Heart right ventricle (tissue), 16 donors: ENCODE measurements at regions not wholly inside any gene's neighbourhood (a gene's known extent, or its start where the extent isn't known, plus 50 kb on each side); places are given as distances from the start of the nearest gene placed in this dataset.

Experiments used
- ATAC-seq, 8 donors: fragments of 200-7000 bp; cut with Tn5 transposase; one replicate each; pipeline ENCODE4 v1.9.1; 2020; ENCODE audit warnings: mild to moderate bottlenecking in 8 of 8, moderate library complexity in 8 of 8, moderate number of reproducible peaks in 1 of 8
- DNase-seq, 2 donors: peaks; one replicate each; pipeline ENCODE4 v3.0.0-alpha.2; 2020
- H3K27ac ChIP-seq, 10 donors: fragments of 200-600 bp; sonication (generic) in 2 of 10; one replicate each; pipeline versions ENCODE4 v1.5.0 to v1.8.0; 2020 to 2022; ENCODE audit warnings: mild to moderate bottlenecking in 3 of 10
- H3K27me3 ChIP-seq, 7 donors: fragments of 200-600 bp; one replicate each; pipeline ENCODE4 v1.8.0; 2021 to 2022; ENCODE audit warnings: mild to moderate bottlenecking in 2 of 7
- H3K36me3 ChIP-seq, 9 donors: fragments of 200-600 bp; sonication (generic) in 1 of 9; one replicate each; pipeline versions ENCODE4 v1.5.0 to v1.8.0; 2020 to 2022; ENCODE audit warnings: mild to moderate bottlenecking in 2 of 9
- H3K4me1 ChIP-seq, 9 donors: fragments of 200-600 bp; sonication (generic) in 1 of 9; one replicate each; pipeline versions ENCODE4 v1.5.0 to v1.8.0; 2020 to 2022; ENCODE audit warnings: mild to moderate bottlenecking in 4 of 9
- H3K4me3 ChIP-seq, 10 donors: fragments of 200-600 bp; sonication (generic) in 2 of 10; one replicate each; pipeline versions ENCODE4 v1.5.0 to v1.8.0; 2020 to 2022; ENCODE audit warnings: mild to moderate bottlenecking in 7 of 10, moderate library complexity in 2 of 10
- H3K9me3 ChIP-seq, 11 donors: fragments of 200-600 bp in 10 of 11; sonication (generic) in 2 of 11; one replicate each; pipeline versions ENCODE4 v1.5.0 to v1.8.0; 2013 to 2022; ENCODE audit warnings: mild to moderate bottlenecking in 2 of 11, control low read depth in 1 of 11, moderate library complexity in 1 of 11
- CTCF ChIP-seq, 9 donors: fragments of 200-600 bp; sonication (generic) in 2 of 9; IDR thresholded peaks; one replicate each; pipeline versions ENCODE4 v1.5.0 to v1.8.0; 2021 to 2022; ENCODE audit warnings: antibody characterized with exemption in 9 of 9, mild to moderate bottlenecking in 5 of 9, moderate library complexity in 1 of 9
- WGBS, 2 donors: extraction: QIAGEN DNeasy Blood & Tissue Kit; methylation state at CpG; one replicate each; pipeline ENCODE4 v1.1.7; 2013; ENCODE audit warnings: inconsistent platforms in 1 of 2; 5-methylcytosine and 5-hydroxymethylcytosine counted together
- intact Hi-C, 10 donors: fragments of 100-400 bp; cut with DNase I; formaldehyde crosslinking; loops; one replicate each; pipeline versions ENCODE4 v1.11.1 to v1.14.2; 2022
- donor health status: Arrhythmogenic right ventricular cardiomyopathy.
- donor health status: ischemic (EF 13 %, LVEDD 7.1; RV severe dilation, severe dysfunction).
- donor health status: healthy with polysubstance abuse.
- donor health status: DM: no; HTN: yes; CAD: no.
- donor health status: DM: no; HTN: no; CAD: no.
- donor health status: ischemic (EF 25% LVEDD 6.9; RV normal size, moderate dysfunction).
- donor health status: ischemic (EF 25% LVEDD 5.7; RV mildly dilated, moderate dysfunction).
- donor health status: healthy.
- donor health status: DM: yes; HTN: yes; CAD: no.
- donor health status: Ischemic cardiomyopathy.
- donor health status: ischemic (EF 35%, LVEDD 5.7; RV mildly dilated, moderate dysfunction).
- donor health status: nonischemic (EF 11% LVEDD 7.7; RV severe dilation, severe dysfunction).
- donor health status: DM: yes; HTN: yes; CAD: no.
- donor health status: PGD.
- donor health status: ischemic (EF 29% LVEDD 5.4; RV normal size, mild dysfunction).
- donor health status: nonischemic (EF 23%, LVEDD 6.1; RV moderate dilation, normal function).

DNA sequence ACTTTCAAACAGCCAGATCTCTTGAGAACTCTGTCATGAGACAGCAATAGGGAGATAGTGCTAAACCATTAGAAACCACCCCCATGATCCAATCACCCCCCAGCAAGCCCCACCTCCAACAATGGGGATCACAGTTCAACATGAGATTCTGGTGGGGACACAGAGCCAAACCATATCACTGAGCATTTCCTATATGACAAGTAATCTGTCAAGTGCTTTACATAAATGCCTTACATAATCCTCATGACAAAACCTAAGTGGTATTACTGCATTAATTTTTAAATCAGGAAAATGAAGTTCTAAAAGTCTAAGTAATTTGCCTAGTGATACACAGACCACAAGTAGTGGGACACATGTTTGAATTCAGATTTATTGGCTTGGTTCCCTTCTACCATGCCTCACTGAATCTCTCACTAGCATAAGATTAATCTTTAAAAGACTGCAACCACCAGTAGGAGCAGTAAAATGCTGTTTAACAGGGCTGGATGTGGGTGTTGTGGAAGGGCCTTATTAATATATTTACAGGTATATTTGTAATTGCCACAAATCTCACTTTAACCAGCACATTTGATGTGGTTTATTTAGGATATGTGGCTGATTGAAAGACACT lies 323.1 kb upstream of the FBXO33 start:
- TF ChIP-seq CTCF (IDR thresholded peaks at IDR 0.05) = no peak
- Histone ChIP-seq H3K27me3 (no peaks in the 10 kb centered on the region), H3K27ac (no peak overlapping the region), H3K36me3 (no peaks in the 10 kb centered on the region), H3K9me3 (no peaks in the 10 kb centered on the region), H3K4me1 (no peaks in the 10 kb centered on the region), H3K4me3 (no peak overlapping the region)
- ATAC-seq = no peak
- intact Hi-C loops = no loop called here
- DNase-seq = no peak

DNA sequence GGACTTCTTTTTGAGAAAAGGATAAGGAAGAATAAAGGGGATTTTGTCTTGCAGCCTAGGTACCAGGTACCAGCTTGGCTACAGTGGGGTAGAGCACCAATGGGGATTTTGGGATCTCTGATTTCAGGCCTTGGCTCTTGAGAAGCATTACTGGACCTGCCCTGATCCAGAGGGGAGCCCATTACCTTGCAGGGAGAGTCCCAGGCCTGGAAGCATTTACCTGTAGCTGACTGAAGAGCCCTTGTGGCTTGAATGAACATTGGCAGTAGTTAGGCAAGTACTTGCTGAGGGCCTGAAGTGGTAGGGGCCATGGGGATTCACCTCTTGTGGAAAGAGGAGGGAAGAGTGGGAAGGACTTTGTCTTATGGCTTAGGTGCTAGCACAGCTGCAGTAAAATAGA lies 308.2 kb upstream of the FBXO33 start:
- DNase-seq = no peak
- no peak for TF ChIP-seq CTCF (IDR thresholded peaks at IDR 0.05)
- Histone ChIP-seq H3K9me3 (peaks cover 0 to 12% (median 0%) of the 10 kb centered on the region in 11 donors), H3K36me3 (no peaks in the 10 kb centered on the region), H3K27ac (no peak overlapping the region), H3K4me3 (no peak overlapping the region), H3K4me1 (no peaks in the 10 kb centered on the region), H3K27me3 (no peaks in the 10 kb centered on the region)
- intact Hi-C loops = no loop called here
- ATAC-seq = no peak

GRCh38 chr14:39739796-39740195 lies 307.6 kb upstream of the FBXO33 start:
- Histone ChIP-seq H3K36me3 (no peaks in the 10 kb centered on the region), H3K4me3 (no peak overlapping the region), H3K27ac (no peak overlapping the region), H3K9me3 (peaks cover 0 to 12% (median 0%) of the 10 kb centered on the region in 11 donors), H3K4me1 (no peaks in the 10 kb centered on the region), H3K27me3 (no peaks in the 10 kb centered on the region)
- intact Hi-C loops = no loop called here
- ATAC-seq (peak in 7 of 8 donors; percentile 29 to 94 (median 51)), DNase-seq (peak in 1 of 2 donors; percentile 64)
- WGBS, 2 donors = 83 to 89% methylated on average over 2 of the region's 2 CpGs
- no peak for TF ChIP-seq CTCF (IDR thresholded peaks at IDR 0.05)

DNA sequence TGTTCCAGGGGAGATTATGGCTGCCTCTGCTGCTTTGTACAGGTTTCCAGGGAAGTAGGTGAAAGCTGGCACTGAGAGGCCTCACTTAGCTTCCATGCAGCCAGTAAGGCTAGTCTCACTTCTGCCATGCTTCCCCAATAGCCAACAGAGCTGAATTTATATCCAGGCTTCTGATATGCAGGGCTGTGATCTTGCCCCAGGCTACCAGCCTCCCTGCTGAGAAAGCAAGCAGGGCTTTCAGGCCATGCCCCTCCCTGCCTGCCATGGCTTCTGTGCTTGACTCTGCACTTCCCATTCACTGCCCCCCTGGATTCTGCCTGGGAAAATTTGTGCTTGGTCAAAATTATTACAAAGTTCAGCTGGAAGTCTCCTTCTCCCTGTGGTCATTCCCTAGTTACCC lies 302.1 kb upstream of the FBXO33 start:
- DNase-seq (no peak), ATAC-seq (no peak)
- Histone ChIP-seq H3K4me3 (no peak overlapping the region), H3K27ac (no peak overlapping the region), H3K9me3 (peaks cover 0 to 7% (median 0%) of the 10 kb centered on the region in 11 donors), H3K27me3 (no peaks in the 10 kb centered on the region), H3K4me1 (no peaks in the 10 kb centered on the region), H3K36me3 (no peaks in the 10 kb centered on the region)
- TF ChIP-seq CTCF (IDR thresholded peaks at IDR 0.05) = no peak
- intact Hi-C loops = no loop called here
